Breast epithelium (tissue), 3 donors: ENCODE measurements at regions not wholly inside any gene's neighbourhood (a gene's known extent, or its start where the extent isn't known, plus 50 kb on each side); places are given as distances from the start of the nearest gene placed in this dataset.

Source experiments
- CTCF ChIP-seq, 3 donors: fragments of 450-650 bp; IDR thresholded peaks; one replicate each; pipeline ENCODE4 v1.5.1; 2016 to 2017; ENCODE audit warnings: antibody characterized with exemption in 3 of 3, mild to moderate bottlenecking in 3 of 3, moderate library complexity in 3 of 3
- POLR2A ChIP-seq: fragments of 450-650 bp; IDR thresholded peaks from one replicate; pipeline ENCODE4 v1.6.1; 2016; ENCODE audit warnings: antibody characterized with exemption, mild to moderate bottlenecking, moderate library complexity

- TF ChIP-seq CTCF (IDR thresholded peaks at IDR 0.05) (no peak), POLR2A (no peak)
Observed at GRCh38 chr4:60575336-60575735, 624.8 kb upstream of the ADGRL3 start.
